Testis (tissue), 2 donors: ENCODE measurements at regions not wholly inside any gene's neighbourhood (a gene's known extent, or its start where the extent isn't known, plus 50 kb on each side); places are given as distances from the start of the nearest gene placed in this dataset.
"Not testable (repeated sequence)": the region's sequence is repeated elsewhere in the genome, so short reads cannot be mapped to it uniquely, and the experiment has no call there.

Experiments
- DNase-seq: peaks from one replicate; pipeline ENCODE4 v3.0.0-alpha.2; 2019
- H3K27ac ChIP-seq, 2 donors: fragments of 200-600 bp; sonication (generic); one replicate each; pipeline ENCODE4 v1.5.1; 2019
- H3K27me3 ChIP-seq: fragments of 200-600 bp; sonication (generic); one replicate; pipeline ENCODE4 v1.5.1; 2019
- H3K36me3 ChIP-seq: fragments of 200-600 bp; sonication (generic); one replicate; pipeline ENCODE4 v1.5.1; 2017; ENCODE audit warnings: low read depth; ENCODE audit errors: missing control alignments
- H3K4me1 ChIP-seq: fragments of 200-600 bp; sonication (generic); one replicate; pipeline ENCODE4 v1.5.1; 2019
- H3K4me3 ChIP-seq, 2 donors: fragments of 200-600 bp; sonication (generic); one replicate each; pipeline ENCODE4 v1.5.1; 2017 to 2019
- H3K9me3 ChIP-seq: fragments of 200-600 bp; sonication (generic); one replicate; pipeline ENCODE4 v1.5.1; 2017
- WGBS, 2 donors: methylation state at CpG; one replicate each; pipeline ENCODE4 v1.1.5; 2018; 5-methylcytosine and 5-hydroxymethylcytosine counted together
- intact Hi-C: fragments of 100-400 bp; cut with DNase I; formaldehyde crosslinking; loops from one replicate; pipeline ENCODE4 v1.15.1; 2023; ENCODE audit warnings: low total_unique reads

GRCh38 chr14:19180881-19181280 lies 213.6 kb downstream of the POTEM start:
- H3K9me3 ChIP-seq, H3K27ac ChIP-seq, DNase-seq, H3K27me3 ChIP-seq, H3K4me1 ChIP-seq, H3K4me3 ChIP-seq, H3K36me3 ChIP-seq, intact Hi-C loops: not testable (repeated sequence)
- 51 to 61% methylated on average over 3 of the region's 3 CpGs for WGBS, 2 donors

DNA sequence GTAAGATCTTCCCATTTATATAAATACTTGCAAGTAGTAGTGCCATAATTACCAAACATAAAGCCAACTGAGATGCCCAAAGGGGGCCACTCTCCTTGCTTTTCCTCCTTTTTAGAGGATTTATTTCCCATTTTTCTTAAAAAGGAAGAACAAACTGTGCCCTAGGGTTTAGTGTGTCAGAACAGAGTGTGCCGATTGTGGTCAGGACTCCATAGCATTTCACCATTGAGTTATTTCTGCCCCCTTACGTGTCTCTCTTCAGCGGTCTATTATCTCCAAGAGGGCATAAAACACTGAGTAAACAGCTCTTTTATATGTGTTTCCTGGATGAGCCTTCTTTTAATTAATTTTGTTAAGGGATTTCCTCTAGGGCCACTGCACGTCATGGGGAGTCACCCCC lies 227.9 kb downstream of the POTEM start:
- WGBS, 2 donors = 77 to 80% methylated on average over 3 of the region's 4 CpGs
- H3K4me1 ChIP-seq, H3K9me3 ChIP-seq, H3K27ac ChIP-seq, H3K36me3 ChIP-seq, DNase-seq, H3K27me3 ChIP-seq, H3K4me3 ChIP-seq, intact Hi-C loops: not testable (repeated sequence)

DNA sequence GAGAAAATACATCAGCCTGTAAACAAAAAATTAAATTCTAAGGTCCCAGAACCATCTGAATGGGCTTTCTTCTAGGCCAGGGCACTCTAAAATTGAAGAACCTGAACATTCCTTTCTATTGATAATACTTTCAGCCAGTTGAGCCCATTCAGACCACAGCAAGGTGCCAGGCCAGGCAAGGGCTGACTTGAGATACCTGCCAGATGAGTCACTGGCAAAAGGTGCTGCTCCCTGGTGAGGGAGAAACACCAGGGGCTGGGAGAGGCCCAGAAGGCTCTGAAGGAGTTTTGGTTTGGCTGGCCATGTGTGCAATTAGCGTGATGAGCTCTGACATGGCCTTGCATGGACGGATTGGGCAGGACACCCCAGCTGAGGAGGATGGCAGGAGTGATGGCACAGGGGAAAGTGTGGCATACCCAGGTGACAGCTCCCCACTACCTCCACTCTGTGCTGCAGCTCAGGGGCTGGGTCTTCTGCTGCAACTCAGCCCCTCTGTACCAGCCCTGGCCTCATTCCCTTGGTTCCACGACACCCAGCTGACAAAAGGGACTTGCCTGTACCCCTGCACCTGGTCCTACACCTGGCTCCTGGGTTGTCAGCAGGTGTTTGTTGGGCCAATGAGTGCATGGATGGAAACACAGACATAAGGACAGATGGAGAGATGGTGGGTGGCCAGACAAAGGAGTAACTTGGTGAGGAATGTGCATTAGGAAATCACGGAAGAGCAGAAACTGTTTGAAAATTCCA lies 230.4 kb downstream of the POTEM start:
- H3K27ac ChIP-seq, H3K4me3 ChIP-seq, DNase-seq, H3K9me3 ChIP-seq, intact Hi-C loops, H3K36me3 ChIP-seq, H3K4me1 ChIP-seq, H3K27me3 ChIP-seq: not testable (repeated sequence)
- WGBS, 2 donors = 61 to 78% methylated on average over 2 to 4 of the region's 4 CpGs

- DNase-seq, H3K27me3 ChIP-seq, H3K4me3 ChIP-seq, H3K4me1 ChIP-seq, intact Hi-C loops, H3K27ac ChIP-seq, H3K36me3 ChIP-seq, H3K9me3 ChIP-seq: not testable (repeated sequence)
- 51% methylated on average over 3 of the region's 3 CpGs; no CpG with 5 or more reads in 1 of the 2 donors for WGBS, 2 donors
Observed at GRCh38 chr14:19198341-19198740, 231.1 kb downstream of the POTEM start.

DNA sequence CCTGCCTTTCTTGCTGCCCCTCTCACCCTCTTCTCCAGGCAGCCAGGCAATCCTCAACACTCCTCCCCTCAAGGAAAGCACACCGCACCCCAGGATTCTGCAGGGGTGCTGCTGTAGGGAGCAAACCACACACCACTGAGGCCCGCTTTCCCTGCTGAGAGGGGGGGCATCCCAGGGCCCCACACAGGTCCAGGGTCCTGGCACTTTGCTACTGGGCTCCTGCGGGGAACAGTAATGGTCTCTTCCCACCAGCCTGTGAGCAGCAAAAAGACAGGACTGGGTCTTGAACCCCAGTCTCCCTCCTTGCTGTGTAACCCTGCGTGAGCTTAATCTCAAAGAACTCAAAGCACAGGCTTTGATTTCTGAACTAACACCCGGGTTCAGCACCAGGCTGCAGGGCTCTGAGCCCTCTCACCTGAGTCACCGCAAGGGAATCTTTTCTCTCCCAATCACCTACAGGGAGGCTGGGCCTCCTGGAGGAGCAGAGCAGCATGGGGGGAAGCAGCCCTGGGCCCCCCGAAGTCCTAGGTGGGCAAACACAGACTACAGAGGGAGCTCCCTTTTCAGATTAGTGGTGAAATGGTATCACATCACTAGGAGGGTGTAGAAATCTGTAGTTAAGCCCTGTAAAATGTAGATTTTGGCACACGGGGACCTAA lies 232.6 kb downstream of the POTEG start:
- H3K4me3 ChIP-seq, H3K9me3 ChIP-seq, DNase-seq, H3K36me3 ChIP-seq, intact Hi-C loops, H3K4me1 ChIP-seq, H3K27ac ChIP-seq, H3K27me3 ChIP-seq: not testable (repeated sequence)
- 79 to 100% methylated on average over 1 to 7 of the region's 8 CpGs for WGBS, 2 donors

GRCh38 chr14:19202053-19202442 lies 232.1 kb downstream of the POTEG start:
- H3K9me3 ChIP-seq, H3K27me3 ChIP-seq, H3K4me1 ChIP-seq, H3K4me3 ChIP-seq, DNase-seq, H3K27ac ChIP-seq, H3K36me3 ChIP-seq, intact Hi-C loops: not testable (repeated sequence)
- 83 to 91% methylated on average over 4 to 7 of the region's 7 CpGs for WGBS, 2 donors

- H3K27ac ChIP-seq, DNase-seq, H3K4me3 ChIP-seq, H3K9me3 ChIP-seq, intact Hi-C loops, H3K36me3 ChIP-seq, H3K4me1 ChIP-seq, H3K27me3 ChIP-seq: not testable (repeated sequence)
- WGBS, 2 donors = 61 to 71% methylated on average over 4 to 5 of the region's 5 CpGs
Observed at GRCh38 chr14:19203250-19203972, 230.7 kb downstream of the POTEG start.

DNA sequence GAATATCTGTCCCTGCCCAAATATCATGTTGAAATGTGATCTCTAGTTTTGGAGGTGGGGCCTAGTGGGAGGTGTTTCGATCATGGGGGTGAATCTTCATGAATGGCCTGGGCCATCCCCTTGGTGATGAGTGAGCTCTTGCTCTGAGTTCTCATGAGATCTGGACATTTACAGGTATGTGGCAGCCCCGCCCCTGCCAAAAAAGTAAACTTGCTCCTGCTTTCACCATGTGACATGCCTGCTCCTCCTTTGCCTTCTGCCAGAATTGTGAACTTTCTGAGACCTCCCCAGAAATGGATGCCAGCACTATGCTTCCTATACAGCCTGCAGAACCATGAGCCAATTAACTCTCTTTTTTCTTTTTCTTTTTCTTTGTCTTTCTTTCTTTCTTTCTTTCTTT lies 229.3 kb downstream of the POTEG start:
- H3K36me3 ChIP-seq, intact Hi-C loops, H3K27me3 ChIP-seq, H3K4me1 ChIP-seq, H3K4me3 ChIP-seq, DNase-seq, H3K9me3 ChIP-seq, H3K27ac ChIP-seq: not testable (repeated sequence)
- WGBS, 2 donors = 54 to 55% methylated on average over 2 of the region's 2 CpGs

- WGBS, 2 donors = 71 to 94% methylated on average over 4 to 5 of the region's 9 CpGs
- H3K4me1 ChIP-seq, H3K27ac ChIP-seq, DNase-seq, intact Hi-C loops, H3K4me3 ChIP-seq, H3K9me3 ChIP-seq, H3K27me3 ChIP-seq, H3K36me3 ChIP-seq: not testable (repeated sequence)
Observed at GRCh38 chr14:19216480-19216879, 217.7 kb downstream of the POTEG start.

DNA sequence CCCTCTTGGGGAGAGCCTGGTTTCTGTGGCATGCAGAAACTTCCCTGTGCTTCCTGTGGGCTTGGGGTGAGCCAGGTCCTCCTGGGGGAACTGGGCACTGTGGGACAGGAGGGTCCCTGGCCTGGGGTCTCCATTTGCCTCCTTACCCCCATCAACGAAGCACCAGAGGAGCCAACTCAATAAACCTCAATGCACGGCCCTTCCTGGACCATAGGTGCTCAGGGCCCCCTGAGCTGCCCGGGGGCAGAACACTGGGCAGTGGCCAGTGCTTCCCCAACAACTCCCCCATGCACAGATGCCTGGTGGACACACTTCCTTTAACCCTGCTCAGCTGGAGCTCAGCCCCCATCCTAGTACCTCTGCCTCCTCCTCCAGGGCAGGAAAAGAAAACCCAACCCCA lies 214.7 kb downstream of the POTEG start:
- H3K4me1 ChIP-seq, H3K9me3 ChIP-seq, H3K27me3 ChIP-seq, H3K36me3 ChIP-seq, intact Hi-C loops, H3K4me3 ChIP-seq, H3K27ac ChIP-seq, DNase-seq: not testable (repeated sequence)
- 77 to 84% methylated on average over 2 to 3 of the region's 3 CpGs for WGBS, 2 donors

GRCh38 chr14:19231421-19231820 lies 202.7 kb downstream of the POTEG start:
- H3K27ac ChIP-seq, H3K9me3 ChIP-seq, intact Hi-C loops, DNase-seq, H3K36me3 ChIP-seq, H3K4me1 ChIP-seq, H3K27me3 ChIP-seq, H3K4me3 ChIP-seq: not testable (repeated sequence)
- 90% methylated on average over 6 of the region's 7 CpGs; no CpG with 5 or more reads in 1 of the 2 donors for WGBS, 2 donors

DNA sequence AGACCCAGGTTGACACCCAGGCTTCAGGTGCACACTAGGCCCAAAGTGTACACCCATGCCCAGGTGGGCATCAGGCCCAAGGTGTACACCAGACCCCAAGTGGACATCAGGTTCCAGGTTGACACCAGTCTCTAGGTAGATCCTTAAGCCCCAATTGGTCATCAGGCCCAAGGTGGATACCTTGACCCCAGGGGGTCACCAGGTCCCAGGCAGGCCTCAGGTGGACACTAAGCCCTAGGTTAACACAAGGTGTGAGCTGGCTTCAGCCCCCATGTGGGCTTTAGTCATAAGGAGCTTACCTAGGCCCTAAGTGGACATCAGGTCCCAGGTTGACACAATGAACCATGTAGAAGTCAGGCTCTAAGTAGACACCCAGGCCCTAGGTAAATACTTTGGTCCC lies 200.1 kb downstream of the POTEG start:
- H3K36me3 ChIP-seq, H3K4me3 ChIP-seq, H3K27me3 ChIP-seq, H3K27ac ChIP-seq, DNase-seq, H3K9me3 ChIP-seq, intact Hi-C loops, H3K4me1 ChIP-seq: not testable (repeated sequence)
